ENCODE measurements at regions not wholly inside any gene's neighbourhood (a gene's known extent, or its start where the extent isn't known, plus 50 kb on each side); places are given as distances from the start of the nearest gene placed in this dataset.
"Not testable (repeated sequence)": the region's sequence is repeated elsewhere in the genome, so short reads cannot be mapped to it uniquely, and the experiment has no call there.

- no peak for DNase-seq (ENCODE audit: low spot score, unreplicated experiment)
- no peaks in the 10 kb centered on the region for H3K36me3 Mint-ChIP-seq (ENCODE audit: insufficient read depth)
- TF ChIP-seq CTCF (IDR thresholded peaks at IDR 0.05; ENCODE audit: unreplicated experiment) = no peak
- no peaks in the 10 kb centered on the region for H3K9me3 Mint-ChIP-seq (ENCODE audit: low read depth)
- H3K27ac Mint-ChIP-seq = no peak overlapping the region
- H3K27me3 Mint-ChIP-seq = peaks cover 20% of the 10 kb centered on the region
- no peaks in the 10 kb centered on the region for H3K4me1 Mint-ChIP-seq (ENCODE audit: low read depth)
- no peak overlapping the region for H3K4me3 Mint-ChIP-seq (ENCODE audit: low read depth)
These were observed 242.7 kb upstream of the SFSWAP start for GRCh38 chr12:131468206-131468605.

GRCh38 chr12:131469945-131470344 is 240.9 kb upstream of the SFSWAP start:
- not testable (repeated sequence) for H3K27ac Mint-ChIP-seq; H3K36me3 Mint-ChIP-seq (ENCODE audit: insufficient read depth); DNase-seq (ENCODE audit: low spot score, unreplicated experiment); H3K4me3 Mint-ChIP-seq (ENCODE audit: low read depth); H3K9me3 Mint-ChIP-seq (ENCODE audit: low read depth); H3K4me1 Mint-ChIP-seq (ENCODE audit: low read depth)
- peaks cover 15% of the 10 kb centered on the region for H3K27me3 Mint-ChIP-seq

- no peak for DNase-seq (ENCODE audit: low spot score, unreplicated experiment)
- TF ChIP-seq CTCF (IDR thresholded peaks at IDR 0.05; ENCODE audit: unreplicated experiment) = no peak
These were observed 239.5 kb upstream of the SFSWAP start for GRCh38 chr12:131471271-131471905.

GRCh38 chr12:131471946-131472732 is 238.8 kb upstream of the SFSWAP start:
- H3K4me3 Mint-ChIP-seq (ENCODE audit: low read depth) = no peak overlapping the region

More at GRCh38 chr12:131471271-131471905, 239.5 kb upstream of the SFSWAP start:
- Mint-ChIP-seq H3K27ac (no peak overlapping the region), H3K9me3 (ENCODE audit: low read depth) (no peaks in the 10 kb centered on the region), H3K4me1 (ENCODE audit: low read depth) (no peaks in the 10 kb centered on the region), H3K4me3 (ENCODE audit: low read depth) (no peak overlapping the region), H3K27me3 (peaks cover 15% of the 10 kb centered on the region), H3K36me3 (ENCODE audit: insufficient read depth) (no peaks in the 10 kb centered on the region)

GRCh38 chr12:131473261-131473660 is 237.6 kb upstream of the SFSWAP start:
- no peak for TF ChIP-seq CTCF (IDR thresholded peaks at IDR 0.05; ENCODE audit: unreplicated experiment)
- Mint-ChIP-seq H3K4me3 (ENCODE audit: low read depth) (no peak overlapping the region), H3K9me3 (ENCODE audit: low read depth) (no peaks in the 10 kb centered on the region), H3K27me3 (peaks cover 15% of the 10 kb centered on the region), H3K36me3 (ENCODE audit: insufficient read depth) (no peaks in the 10 kb centered on the region), H3K4me1 (ENCODE audit: low read depth) (no peaks in the 10 kb centered on the region), H3K27ac (no peak overlapping the region)
- no peak for DNase-seq (ENCODE audit: low spot score, unreplicated experiment)

More at GRCh38 chr12:131471946-131472732, 238.8 kb upstream of the SFSWAP start:
- H3K27ac Mint-ChIP-seq = no peak overlapping the region
- DNase-seq (ENCODE audit: low spot score, unreplicated experiment) = no peak
- peaks cover 15% of the 10 kb centered on the region for H3K27me3 Mint-ChIP-seq
- no peaks in the 10 kb centered on the region for H3K9me3 Mint-ChIP-seq (ENCODE audit: low read depth)
- no peaks in the 10 kb centered on the region for H3K4me1 Mint-ChIP-seq (ENCODE audit: low read depth)
- H3K36me3 Mint-ChIP-seq (ENCODE audit: insufficient read depth) = no peaks in the 10 kb centered on the region
- no peak for TF ChIP-seq CTCF (IDR thresholded peaks at IDR 0.05; ENCODE audit: unreplicated experiment)
